Sigmoid colon (tissue), 6 donors: ENCODE measurements at regions not wholly inside any gene's neighbourhood (a gene's known extent, or its start where the extent isn't known, plus 50 kb on each side); places are given as distances from the start of the nearest gene placed in this dataset.

Source experiments
- DNase-seq: peaks from one replicate; pipeline ENCODE4 v3.0.0-alpha.2; 2019
- H3K27ac ChIP-seq, 4 donors: fragments of 200-600 bp; sonication (generic); one replicate each; pipeline ENCODE4 v1.5.1; 2016 to 2019; ENCODE audit warnings: mild to moderate bottlenecking in 1 of 4
- H3K27me3 ChIP-seq, 3 donors: fragments of 200-600 bp; sonication (generic); one replicate each; pipeline ENCODE4 v1.5.1; 2019; ENCODE audit warnings: mild to moderate bottlenecking in 1 of 3
- H3K36me3 ChIP-seq, 4 donors: fragments of 200-600 bp; sonication (generic); one replicate each; pipeline ENCODE4 v1.5.1; 2016 to 2019
- H3K4me1 ChIP-seq, 4 donors: fragments of 200-600 bp; sonication (generic); one replicate each; pipeline ENCODE4 v1.5.1; 2017 to 2019
- H3K4me3 ChIP-seq, 4 donors: fragments of 200-600 bp; sonication (generic); one replicate each; pipeline ENCODE4 v1.5.1; 2017 to 2019; ENCODE audit warnings: mild to moderate bottlenecking in 2 of 4, moderate library complexity in 1 of 4
- H3K9me3 ChIP-seq, 4 donors: fragments of 200-600 bp in 3 of 4; sonication (generic) in 3 of 4; one replicate each; pipeline versions ENCODE4 v1.5.1 to v1.6.1; 2013 to 2019
- EP300 ChIP-seq, 4 donors: sonication (generic); formaldehyde crosslinking; IDR thresholded peaks; one replicate each; pipeline ENCODE4 v1.6.1; 2017; ENCODE audit warnings: antibody characterized with exemption in 4 of 4
- POLR2A ChIP-seq, 2 donors: fragments of 450-650 bp; IDR thresholded peaks; one replicate each; pipeline ENCODE4 v1.6.1; 2016; ENCODE audit warnings: antibody characterized with exemption in 2 of 2, mild to moderate bottlenecking in 2 of 2, moderate library complexity in 2 of 2
- POLR2AphosphoS5 ChIP-seq, 4 donors: sonication (generic); formaldehyde crosslinking; IDR thresholded peaks; one replicate each; pipeline ENCODE4 v1.6.1; 2017; ENCODE audit warnings: antibody characterized with exemption in 4 of 4
- WGBS, 2 donors: extraction: QIAGEN DNeasy Blood & Tissue Kit; methylation state at CpG; one replicate each; pipeline ENCODE4 v1.1.7; 2013; 5-methylcytosine and 5-hydroxymethylcytosine counted together
- intact Hi-C: fragments of 100-400 bp; cut with DNase I; formaldehyde crosslinking; loops from one replicate; pipeline ENCODE4 v1.15.1; 2023
- small RNA-seq, 3 donors: library from RNA; depleted of rRNA; stranded (forward); fragments of <200 nt; gene quantifications; one replicate each; pipeline ENCODE3, GENCODE V24; 2016
- TF ChIP-seq, protein P1 (sequence below), 4 experiments: fragments of 450-650 bp in 3 of 4; fragments of 200-600 bp in 1 of 4; IDR thresholded peaks; one replicate each; pipeline ENCODE4 v1.5.1; 2016 to 2019; ENCODE audit warnings: antibody characterized with exemption in 4 of 4, mild to moderate bottlenecking in 3 of 4, moderate library complexity in 2 of 4
- donor health status: healthy with polysubstance abuse.
- donor health status: healthy.

DNA sequence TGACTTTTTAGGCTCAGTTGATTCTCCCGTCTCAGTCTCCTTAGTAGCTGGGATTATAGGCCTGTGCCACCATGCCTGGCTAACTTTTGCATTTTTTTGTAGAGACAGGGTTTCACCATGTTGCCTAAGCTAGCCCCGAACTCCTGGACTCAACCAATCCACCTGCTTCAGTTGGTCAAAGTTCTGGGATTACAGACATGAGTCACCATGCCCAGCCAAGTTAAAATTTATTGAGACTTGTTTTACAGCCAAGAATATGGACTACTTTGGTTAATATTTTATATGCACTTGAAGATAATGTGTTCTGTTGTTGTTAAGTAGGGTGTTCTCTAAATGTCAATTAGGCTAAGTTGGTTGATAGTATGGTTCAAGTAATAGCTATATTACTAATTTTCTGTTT lies 58.7 kb downstream of the CYTL1 start:
- Histone ChIP-seq H3K4me3 (no peak overlapping the region), H3K9me3 (peaks cover 7 to 21% (median 15%) of the 10 kb centered on the region in 4 donors), H3K27me3 (no peaks in the 10 kb centered on the region), H3K36me3 (no peaks in the 10 kb centered on the region), H3K27ac (no peak overlapping the region), H3K4me1 (no peaks in the 10 kb centered on the region)
- 50 to 56% methylated on average over 2 of the region's 2 CpGs for WGBS, 2 donors
- TF ChIP-seq, protein P1, sequence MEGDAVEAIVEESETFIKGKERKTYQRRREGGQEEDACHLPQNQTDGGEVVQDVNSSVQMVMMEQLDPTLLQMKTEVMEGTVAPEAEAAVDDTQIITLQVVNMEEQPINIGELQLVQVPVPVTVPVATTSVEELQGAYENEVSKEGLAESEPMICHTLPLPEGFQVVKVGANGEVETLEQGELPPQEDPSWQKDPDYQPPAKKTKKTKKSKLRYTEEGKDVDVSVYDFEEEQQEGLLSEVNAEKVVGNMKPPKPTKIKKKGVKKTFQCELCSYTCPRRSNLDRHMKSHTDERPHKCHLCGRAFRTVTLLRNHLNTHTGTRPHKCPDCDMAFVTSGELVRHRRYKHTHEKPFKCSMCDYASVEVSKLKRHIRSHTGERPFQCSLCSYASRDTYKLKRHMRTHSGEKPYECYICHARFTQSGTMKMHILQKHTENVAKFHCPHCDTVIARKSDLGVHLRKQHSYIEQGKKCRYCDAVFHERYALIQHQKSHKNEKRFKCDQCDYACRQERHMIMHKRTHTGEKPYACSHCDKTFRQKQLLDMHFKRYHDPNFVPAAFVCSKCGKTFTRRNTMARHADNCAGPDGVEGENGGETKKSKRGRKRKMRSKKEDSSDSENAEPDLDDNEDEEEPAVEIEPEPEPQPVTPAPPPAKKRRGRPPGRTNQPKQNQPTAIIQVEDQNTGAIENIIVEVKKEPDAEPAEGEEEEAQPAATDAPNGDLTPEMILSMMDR (IDR thresholded peaks at IDR 0.05), result no peak
- no peak for TF ChIP-seq POLR2AphosphoS5 (IDR thresholded peaks at IDR 0.05)
- no peak for TF ChIP-seq POLR2A (IDR thresholded peaks at IDR 0.05)
- no peak for TF ChIP-seq EP300 (IDR thresholded peaks at IDR 0.05)
- DNase-seq, result no peak
- intact Hi-C loops, result no loop called here

DNA sequence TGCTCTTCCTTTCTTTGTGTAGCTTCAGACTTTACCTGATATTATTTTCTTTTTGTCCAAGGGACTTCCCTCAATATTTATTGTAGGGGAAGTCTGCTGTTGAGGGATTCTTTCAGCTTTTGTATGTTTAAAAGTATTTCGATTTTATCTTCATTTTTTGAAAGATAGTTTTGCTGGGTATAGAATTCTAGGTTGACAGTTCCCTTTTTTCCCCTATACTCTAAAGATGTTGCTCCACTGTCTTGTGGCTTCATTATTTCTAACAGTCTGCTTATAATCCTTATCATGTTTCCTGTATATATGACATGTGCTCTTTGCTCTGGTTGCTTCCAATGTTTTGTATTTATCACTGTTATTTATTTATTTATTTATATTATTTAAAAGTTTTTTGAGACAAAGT lies 57.3 kb downstream of the CYTL1 start:
- H3K9me3 ChIP-seq, result peaks cover 7 to 21% (median 15%) of the 10 kb centered on the region in 4 donors
- H3K27me3 ChIP-seq, result no peaks in the 10 kb centered on the region
- H3K27ac ChIP-seq, result no peak overlapping the region
- WGBS, 2 donors, result 78 to 79% methylated on average over 1 of the region's 1 CpG
- intact Hi-C loops, result no loop called here
- H3K36me3 ChIP-seq, result no peaks in the 10 kb centered on the region
- no peak overlapping the region for H3K4me3 ChIP-seq
- TF ChIP-seq POLR2A (IDR thresholded peaks at IDR 0.05) (no peak), EP300 (IDR thresholded peaks at IDR 0.05) (no peak), POLR2AphosphoS5 (IDR thresholded peaks at IDR 0.05) (no peak)
- TF ChIP-seq, protein P1 (IDR thresholded peaks at IDR 0.05), result no peak
- H3K4me1 ChIP-seq, result no peaks in the 10 kb centered on the region
- DNase-seq, result no peak

DNA sequence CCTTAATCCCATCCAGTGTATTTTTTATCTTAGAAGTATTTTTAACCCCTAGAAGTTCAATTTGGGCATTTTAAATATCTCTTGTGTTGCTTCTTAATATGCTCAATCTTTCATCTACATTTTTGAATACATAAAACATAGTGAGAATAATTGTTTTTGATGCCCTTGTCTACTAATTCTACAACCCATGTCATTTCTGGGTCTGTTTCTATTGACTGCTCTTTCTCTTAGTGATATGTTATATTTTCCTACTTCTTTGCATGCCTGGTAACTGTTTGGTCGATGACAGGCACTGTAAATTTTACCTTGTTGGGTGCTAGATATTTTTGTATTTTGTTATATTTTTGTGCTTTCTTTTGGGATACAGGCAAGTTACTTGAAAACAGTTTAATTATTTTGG lies 56.3 kb downstream of the CYTL1 start:
- peaks cover 7 to 21% (median 15%) of the 10 kb centered on the region in 4 donors for H3K9me3 ChIP-seq
- H3K27ac ChIP-seq, result no peak overlapping the region
- intact Hi-C loops, result no loop called here
- H3K4me3 ChIP-seq, result no peak overlapping the region
- no peaks in the 10 kb centered on the region for H3K36me3 ChIP-seq
- no peaks in the 10 kb centered on the region for H3K27me3 ChIP-seq
- H3K4me1 ChIP-seq, result no peaks in the 10 kb centered on the region
- no peak for DNase-seq
- 32 to 58% methylated on average over 1 of the region's 1 CpG for WGBS, 2 donors
- no peak for TF ChIP-seq EP300 (IDR thresholded peaks at IDR 0.05)
- TF ChIP-seq POLR2A (IDR thresholded peaks at IDR 0.05), result no peak
- TF ChIP-seq, protein P1 (IDR thresholded peaks at IDR 0.05), result no peak
- TF ChIP-seq POLR2AphosphoS5 (IDR thresholded peaks at IDR 0.05), result no peak

Small RNA genes in the stretch of these regions (small RNA-seq; reads per million reads assigned to genes)
- gene RN7SKP113, result 0 reads per million in 3 donors
